Fibroblast of mammary gland (primary cell): ENCODE measurements at regions not wholly inside any gene's neighbourhood (a gene's known extent, or its start where the extent isn't known, plus 50 kb on each side); places are given as distances from the start of the nearest gene placed in this dataset.

Experiments
- DNase-seq: peaks from one replicate; pipeline ENCODE4 v3.0.0-alpha.2; 2010; ENCODE audit warnings: low read depth
- H3K4me3 ChIP-seq: 2 replicates; pipeline ENCODE4 v1.5.1; 2011; ENCODE audit warnings: low read depth, mild to moderate bottlenecking, low read length, moderate library complexity; ENCODE audit not compliant: control insufficient read depth
- TF ChIP-seq, protein P1 (sequence below): conservative IDR thresholded peaks from 2 replicates; pipeline ENCODE4 v1.5.1; 2011; ENCODE audit warnings: low read depth, low read length, inconsistent platforms; ENCODE audit not compliant: control insufficient read depth, insufficient read depth

DNA sequence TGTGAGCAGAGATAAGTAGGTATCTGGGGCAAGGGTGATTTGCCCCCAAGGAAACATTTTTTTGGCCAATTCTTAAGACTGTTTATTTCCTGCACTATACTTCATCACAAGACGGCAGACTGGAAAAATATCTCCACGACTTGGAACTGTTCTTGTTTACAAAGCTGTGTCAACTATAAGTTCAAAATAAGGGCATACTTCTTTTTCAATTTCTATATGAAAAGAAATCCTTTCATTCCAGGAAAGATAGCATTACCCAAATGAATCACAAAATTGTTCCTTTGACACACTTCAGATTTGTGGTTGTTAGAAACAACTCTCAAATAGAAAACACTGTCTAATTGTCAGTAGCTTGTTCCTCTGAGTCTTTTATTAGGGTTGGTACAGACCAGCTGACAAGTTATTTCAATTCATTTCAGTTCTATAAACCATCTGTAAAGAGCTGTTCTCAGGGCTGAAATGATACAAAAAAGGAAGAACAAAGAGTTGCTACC, 212.9 kb upstream of the PRDM1 start:
- TF ChIP-seq, protein P1, sequence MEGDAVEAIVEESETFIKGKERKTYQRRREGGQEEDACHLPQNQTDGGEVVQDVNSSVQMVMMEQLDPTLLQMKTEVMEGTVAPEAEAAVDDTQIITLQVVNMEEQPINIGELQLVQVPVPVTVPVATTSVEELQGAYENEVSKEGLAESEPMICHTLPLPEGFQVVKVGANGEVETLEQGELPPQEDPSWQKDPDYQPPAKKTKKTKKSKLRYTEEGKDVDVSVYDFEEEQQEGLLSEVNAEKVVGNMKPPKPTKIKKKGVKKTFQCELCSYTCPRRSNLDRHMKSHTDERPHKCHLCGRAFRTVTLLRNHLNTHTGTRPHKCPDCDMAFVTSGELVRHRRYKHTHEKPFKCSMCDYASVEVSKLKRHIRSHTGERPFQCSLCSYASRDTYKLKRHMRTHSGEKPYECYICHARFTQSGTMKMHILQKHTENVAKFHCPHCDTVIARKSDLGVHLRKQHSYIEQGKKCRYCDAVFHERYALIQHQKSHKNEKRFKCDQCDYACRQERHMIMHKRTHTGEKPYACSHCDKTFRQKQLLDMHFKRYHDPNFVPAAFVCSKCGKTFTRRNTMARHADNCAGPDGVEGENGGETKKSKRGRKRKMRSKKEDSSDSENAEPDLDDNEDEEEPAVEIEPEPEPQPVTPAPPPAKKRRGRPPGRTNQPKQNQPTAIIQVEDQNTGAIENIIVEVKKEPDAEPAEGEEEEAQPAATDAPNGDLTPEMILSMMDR = no peak
- no peak for DNase-seq
- no peak overlapping the region for H3K4me3 ChIP-seq

DNA sequence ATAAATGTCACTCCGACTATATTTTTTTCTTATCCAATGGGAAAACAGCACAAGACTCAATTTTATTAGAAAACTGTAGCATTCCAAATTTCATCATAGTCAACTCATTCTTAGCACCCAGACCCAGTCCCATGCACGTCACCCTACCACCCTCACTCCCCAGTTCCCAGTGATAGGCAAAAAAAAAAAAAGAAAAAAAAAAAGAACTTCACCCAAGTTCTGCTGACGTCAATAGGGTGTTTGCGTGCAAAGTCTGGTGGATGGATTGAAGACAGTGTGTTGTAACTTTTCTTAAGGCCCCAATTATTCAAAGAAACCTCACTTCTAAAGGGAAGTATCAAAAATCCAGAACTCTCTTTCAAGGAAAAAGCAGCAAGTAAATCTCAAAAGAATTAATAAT, 213.9 kb upstream of the PRDM1 start:
- H3K4me3 ChIP-seq = no peak overlapping the region
- TF ChIP-seq, protein P1 = no peak
- DNase-seq = no peak

DNA sequence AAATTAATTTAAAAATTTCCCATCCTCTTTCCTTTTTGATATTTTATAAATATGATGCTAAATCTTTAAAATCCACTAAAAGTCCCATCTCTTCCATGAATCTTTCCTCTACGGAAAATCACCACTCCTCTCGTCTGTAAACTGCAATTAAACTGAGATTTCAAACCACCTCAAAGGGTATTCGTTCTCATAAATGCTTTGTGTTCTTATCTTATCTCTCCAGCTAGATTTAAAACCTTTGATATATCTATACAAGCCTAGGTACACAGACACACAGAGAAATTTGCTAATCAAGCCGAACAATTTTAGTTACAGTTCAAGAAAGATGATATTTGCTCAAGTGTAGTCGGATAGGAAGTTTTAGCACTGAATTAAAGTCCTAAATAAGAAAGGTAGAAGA, 214.6 kb upstream of the PRDM1 start:
- TF ChIP-seq, protein P1 = no peak
- no peak for DNase-seq
- H3K4me3 ChIP-seq = no peak overlapping the region

DNA sequence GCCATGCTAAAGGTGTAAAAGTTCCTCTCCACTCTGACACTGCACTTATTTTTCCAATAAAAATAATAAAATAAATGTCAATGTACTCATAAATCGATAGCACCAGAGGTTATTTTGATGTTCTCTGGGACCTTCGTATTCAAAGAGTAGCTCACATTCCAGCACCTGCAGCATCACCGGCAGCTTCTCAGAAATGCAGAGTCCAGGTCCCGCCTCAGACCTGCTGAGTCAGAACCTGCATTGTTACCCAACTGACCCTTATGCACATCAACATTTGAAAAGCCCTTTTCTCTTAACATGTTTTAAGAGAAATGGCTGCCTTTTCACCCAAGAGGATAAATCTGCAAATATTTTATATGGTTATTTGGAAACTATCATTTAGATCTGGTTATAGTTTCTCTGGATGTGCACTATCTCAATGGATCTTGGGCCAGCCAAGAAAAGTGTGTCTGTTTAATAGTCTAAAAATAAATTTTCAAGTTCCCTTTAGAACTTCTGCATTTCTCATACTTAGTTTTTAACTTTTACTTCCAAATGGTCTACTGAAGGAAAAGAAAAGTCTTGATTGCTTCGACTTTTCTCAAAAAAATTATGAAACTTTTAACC, 216.2 kb upstream of the PRDM1 start:
- H3K4me3 ChIP-seq = no peak overlapping the region
- TF ChIP-seq, protein P1 = no peak
- DNase-seq = no peak

DNA sequence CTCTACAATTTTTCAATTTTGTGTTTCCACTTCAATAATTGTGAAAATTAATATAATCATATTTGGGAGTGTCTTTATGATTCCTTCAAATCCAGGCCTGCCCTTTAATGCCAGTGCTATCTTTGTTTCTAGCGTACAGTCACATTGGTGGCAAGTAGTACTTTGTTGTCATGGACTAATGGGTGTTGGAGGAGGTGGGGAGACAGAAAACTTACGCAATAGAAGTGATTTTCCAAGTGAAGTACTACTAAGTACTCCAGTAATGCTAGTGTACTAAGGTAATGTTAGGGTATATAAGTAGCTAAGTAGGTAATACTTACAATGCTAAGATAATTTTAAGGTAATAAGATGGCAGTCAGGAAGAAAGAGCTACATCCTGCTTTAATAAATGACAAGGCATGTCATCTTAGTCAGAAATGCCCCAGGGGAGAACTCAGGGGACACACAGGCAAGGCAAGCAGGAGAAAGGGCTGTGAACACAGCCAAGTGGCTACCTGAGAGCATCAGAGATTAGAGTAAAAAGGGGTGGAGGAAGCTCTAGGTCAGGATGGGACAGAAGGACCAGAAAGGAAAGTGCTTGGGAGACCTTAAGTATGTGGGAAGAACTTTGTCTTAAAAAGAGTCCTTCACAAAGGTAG, 217.2 kb upstream of the PRDM1 start:
- DNase-seq = no peak
- TF ChIP-seq, protein P1 = no peak
- H3K4me3 ChIP-seq = no peak overlapping the region

DNA sequence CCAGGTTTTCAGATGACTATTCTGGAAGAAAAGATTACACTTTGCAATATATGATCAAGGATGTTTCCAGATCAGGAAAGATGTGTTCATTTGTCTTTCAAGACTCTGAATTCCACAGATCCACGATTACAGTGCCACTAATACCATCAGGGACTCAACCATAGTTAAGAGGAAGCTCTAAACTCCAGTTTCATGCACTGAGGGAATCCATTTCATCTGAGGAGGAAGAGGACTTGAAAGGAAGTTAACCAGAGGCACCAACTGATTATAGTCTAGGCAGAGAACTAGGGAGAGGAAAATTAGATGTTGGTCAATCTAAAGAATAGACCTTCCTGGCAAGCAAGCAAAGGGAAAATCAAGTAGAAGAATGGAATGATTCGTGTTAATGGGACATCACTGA, 218.3 kb upstream of the PRDM1 start:
- no peak for DNase-seq

More for the DNA sequence above, 218.3 kb upstream of the PRDM1 start:
- TF ChIP-seq, protein P1 = no peak
- H3K4me3 ChIP-seq = no peak overlapping the region
